Spleen (tissue), 7 donors: ENCODE measurements at regions not wholly inside any gene's neighbourhood (a gene's known extent, or its start where the extent isn't known, plus 50 kb on each side); places are given as distances from the start of the nearest gene placed in this dataset.

Source experiments
- CTCF ChIP-seq, 11 experiments: fragments of 200-600 bp in 7 of 11; fragments of 450-650 bp in 4 of 11; sonication (generic) in 4 of 11; IDR thresholded peaks in 8 of 11; conservative IDR thresholded peaks in 3 of 11; 1 replicate in 7 of 11; 2 replicates in 4 of 11; pipeline versions ENCODE4 v1.4.0 to v1.8.0; 2016 to 2021; ENCODE audit warnings: antibody characterized with exemption in 11 of 11, inconsistent platforms in 4 of 11, mild to moderate bottlenecking in 1 of 11
- POLR2A ChIP-seq, 3 donors: fragments of 450-650 bp; IDR thresholded peaks; one replicate each; pipeline ENCODE4 v1.5.1; 2017; ENCODE audit warnings: antibody characterized with exemption in 3 of 3, mild to moderate bottlenecking in 1 of 3
- POLR2AphosphoS5 ChIP-seq, 3 donors: sonication (generic); formaldehyde crosslinking; IDR thresholded peaks; one replicate each; pipeline ENCODE4 v1.5.1; 2017; ENCODE audit warnings: antibody characterized with exemption in 3 of 3
- donor health status: DM: no; HTN: no; CAD: no; lungs with moderate emphysema.
- donor health status: DM: no; HTN: no; CAD: no.
- donor health status: DM: no; HTN: no; CAD: no.

DNA sequence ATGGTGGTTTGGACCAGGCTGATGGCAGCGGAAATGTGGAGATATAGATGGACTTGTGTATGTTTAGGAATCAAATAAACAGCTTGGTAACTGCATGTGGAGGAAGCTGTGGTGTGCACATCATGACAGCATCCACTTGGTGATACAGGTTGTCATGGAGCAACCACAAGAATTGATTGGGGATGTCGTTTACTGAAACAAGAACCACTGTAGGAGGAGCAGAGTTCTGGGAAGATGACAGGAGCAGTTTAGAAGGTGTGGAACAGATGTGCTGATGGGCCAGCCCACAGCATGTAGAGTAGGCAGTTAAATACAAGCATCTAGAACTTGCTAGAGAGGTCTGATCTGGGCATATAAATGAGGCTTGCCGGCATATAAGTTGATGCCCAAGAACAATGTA is 152.4 kb upstream of the SERPINE2 start:
- TF ChIP-seq POLR2A (IDR thresholded peaks at IDR 0.05) (no peak), CTCF (IDR thresholded peaks at IDR 0.05 in 8 of 11, conservative IDR thresholded peaks at IDR 0.05 in 3 of 11) (no peak), POLR2AphosphoS5 (IDR thresholded peaks at IDR 0.05) (no peak)
